Upper lobe of left lung (tissue), 6 donors: ENCODE measurements at regions not wholly inside any gene's neighbourhood (a gene's known extent, or its start where the extent isn't known, plus 50 kb on each side); places are given as distances from the start of the nearest gene placed in this dataset.

Experiments used
- ATAC-seq, 2 donors: fragments of 200-7000 bp; cut with Tn5 transposase; one replicate each; pipeline ENCODE4 v1.9.1; 2022; ENCODE audit warnings: mild to moderate bottlenecking in 2 of 2, moderate library complexity in 2 of 2; ENCODE audit not compliant: low FRiP score in 2 of 2
- DNase-seq, 2 donors: peaks; one replicate each; pipeline ENCODE4 v3.0.0-alpha.2; 2019 to 2020
- H3K27ac ChIP-seq, 4 donors: fragments of 200-600 bp; sonication (generic); one replicate each; pipeline ENCODE4 v1.5.1; 2016 to 2019
- H3K27me3 ChIP-seq, 4 donors: fragments of 200-600 bp; sonication (generic); one replicate each; pipeline ENCODE4 v1.5.1; 2017 to 2019
- H3K36me3 ChIP-seq, 4 donors: fragments of 200-600 bp; sonication (generic); one replicate each; pipeline ENCODE4 v1.5.1; 2016 to 2019
- H3K4me1 ChIP-seq, 4 donors: fragments of 200-600 bp; sonication (generic); one replicate each; pipeline ENCODE4 v1.5.1; 2018 to 2019
- H3K4me3 ChIP-seq, 4 donors: fragments of 200-600 bp; sonication (generic); one replicate each; pipeline ENCODE4 v1.5.1; 2017 to 2019; ENCODE audit warnings: mild to moderate bottlenecking in 2 of 4, moderate library complexity in 1 of 4
- H3K9me3 ChIP-seq, 4 donors: fragments of 200-600 bp; sonication (generic); one replicate each; pipeline ENCODE4 v1.5.1; 2018 to 2019
- EP300 ChIP-seq, 4 donors: sonication (generic); formaldehyde crosslinking; IDR thresholded peaks; one replicate each; pipeline ENCODE4 v1.5.1; 2017; ENCODE audit warnings: antibody characterized with exemption in 4 of 4, control low read depth in 2 of 4
- POLR2A ChIP-seq, 4 donors: fragments of 450-650 bp; IDR thresholded peaks; one replicate each; pipeline ENCODE4 v1.5.1; 2016 to 2017; ENCODE audit warnings: antibody characterized with exemption in 4 of 4, mild to moderate bottlenecking in 2 of 4
- POLR2AphosphoS5 ChIP-seq, 2 donors: sonication (generic); formaldehyde crosslinking; IDR thresholded peaks; one replicate each; pipeline ENCODE4 v1.5.1; 2017; ENCODE audit warnings: antibody characterized with exemption in 2 of 2
- WGBS, 2 donors: methylation state at CpG; one replicate each; pipeline ENCODE4 v1.1.5; 2017 to 2018; 5-methylcytosine and 5-hydroxymethylcytosine counted together
- TF ChIP-seq, protein P1 (sequence below), 6 experiments: fragments of 450-650 bp in 4 of 6; fragments of 200-600 bp in 2 of 6; sonication (generic) in 2 of 6; IDR thresholded peaks; one replicate each; pipeline ENCODE4 v1.5.1; 2016 to 2019; ENCODE audit warnings: antibody characterized with exemption in 6 of 6
- donor health status: DM: no; HTN: no; CAD: no; lungs with moderate emphysema.
- donor health status: DM: no; HTN: yes; CAD: no; lungs with severe emphysema.

GRCh38 chr7:25726170-25726780 lies 425.7 kb upstream of the NFE2L3 start:
- ATAC-seq (peak; percentile 24 to 30), DNase-seq (peak in 1 of 2 donors; percentile 5)
- Histone ChIP-seq H3K4me1 (peaks cover 0 to 9% (median 0%) of the 10 kb centered on the region in 4 donors), H3K27me3 (no peaks in the 10 kb centered on the region), H3K36me3 (no peaks in the 10 kb centered on the region), H3K9me3 (no peaks in the 10 kb centered on the region), H3K4me3 (no peak overlapping the region), H3K27ac (peak overlapping the region in 3 of 4 donors; percentile 24 to 53 (median 42))
- TF ChIP-seq POLR2A (IDR thresholded peaks at IDR 0.05) (no peak), POLR2AphosphoS5 (IDR thresholded peaks at IDR 0.05) (no peak), EP300 (IDR thresholded peaks at IDR 0.05) (no peak)
- TF ChIP-seq, protein P1, sequence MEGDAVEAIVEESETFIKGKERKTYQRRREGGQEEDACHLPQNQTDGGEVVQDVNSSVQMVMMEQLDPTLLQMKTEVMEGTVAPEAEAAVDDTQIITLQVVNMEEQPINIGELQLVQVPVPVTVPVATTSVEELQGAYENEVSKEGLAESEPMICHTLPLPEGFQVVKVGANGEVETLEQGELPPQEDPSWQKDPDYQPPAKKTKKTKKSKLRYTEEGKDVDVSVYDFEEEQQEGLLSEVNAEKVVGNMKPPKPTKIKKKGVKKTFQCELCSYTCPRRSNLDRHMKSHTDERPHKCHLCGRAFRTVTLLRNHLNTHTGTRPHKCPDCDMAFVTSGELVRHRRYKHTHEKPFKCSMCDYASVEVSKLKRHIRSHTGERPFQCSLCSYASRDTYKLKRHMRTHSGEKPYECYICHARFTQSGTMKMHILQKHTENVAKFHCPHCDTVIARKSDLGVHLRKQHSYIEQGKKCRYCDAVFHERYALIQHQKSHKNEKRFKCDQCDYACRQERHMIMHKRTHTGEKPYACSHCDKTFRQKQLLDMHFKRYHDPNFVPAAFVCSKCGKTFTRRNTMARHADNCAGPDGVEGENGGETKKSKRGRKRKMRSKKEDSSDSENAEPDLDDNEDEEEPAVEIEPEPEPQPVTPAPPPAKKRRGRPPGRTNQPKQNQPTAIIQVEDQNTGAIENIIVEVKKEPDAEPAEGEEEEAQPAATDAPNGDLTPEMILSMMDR (IDR thresholded peaks at IDR 0.05): no peak
- 66 to 73% methylated on average over 5 to 8 of the region's 8 CpGs for WGBS, 2 donors

GRCh38 chr7:25726781-25727311 lies 425.2 kb upstream of the NFE2L3 start:
- no peak for DNase-seq

GRCh38 chr7:25727446-25727845 lies 424.6 kb upstream of the NFE2L3 start:
- H3K27ac ChIP-seq: peak overlapping the region in 1 of 4 donors; percentile 19
- no peak for DNase-seq
- H3K4me1 ChIP-seq: peaks cover 0 to 15% (median 0%) of the 10 kb centered on the region in 4 donors
- no peaks in the 10 kb centered on the region for H3K27me3 ChIP-seq
- no peaks in the 10 kb centered on the region for H3K36me3 ChIP-seq
- WGBS, 2 donors: 38 to 88% methylated on average over 2 of the region's 2 CpGs
- ATAC-seq: no peak
- H3K9me3 ChIP-seq: no peaks in the 10 kb centered on the region
- TF ChIP-seq POLR2A (IDR thresholded peaks at IDR 0.05) (no peak), POLR2AphosphoS5 (IDR thresholded peaks at IDR 0.05) (no peak), EP300 (IDR thresholded peaks at IDR 0.05) (no peak)
- TF ChIP-seq, protein P1 (IDR thresholded peaks at IDR 0.05): no peak
- no peak overlapping the region for H3K4me3 ChIP-seq

More at GRCh38 chr7:25726781-25727311, 425.2 kb upstream of the NFE2L3 start:
- no peak overlapping the region for H3K4me3 ChIP-seq
- no peaks in the 10 kb centered on the region for H3K36me3 ChIP-seq
- H3K27me3 ChIP-seq: no peaks in the 10 kb centered on the region
- peaks cover 0 to 11% (median 0%) of the 10 kb centered on the region in 4 donors for H3K4me1 ChIP-seq
- H3K27ac ChIP-seq: peak overlapping the region in 1 of 4 donors; percentile 19
- H3K9me3 ChIP-seq: no peaks in the 10 kb centered on the region
- TF ChIP-seq, protein P1 (IDR thresholded peaks at IDR 0.05): no peak
- no peak for TF ChIP-seq POLR2AphosphoS5 (IDR thresholded peaks at IDR 0.05)
- no peak for TF ChIP-seq POLR2A (IDR thresholded peaks at IDR 0.05)
- no peak for TF ChIP-seq EP300 (IDR thresholded peaks at IDR 0.05)
- WGBS, 2 donors: 77 to 80% methylated on average over 8 of the region's 8 CpGs
- ATAC-seq: peak in 1 of 2 donors; percentile 43

DNA sequence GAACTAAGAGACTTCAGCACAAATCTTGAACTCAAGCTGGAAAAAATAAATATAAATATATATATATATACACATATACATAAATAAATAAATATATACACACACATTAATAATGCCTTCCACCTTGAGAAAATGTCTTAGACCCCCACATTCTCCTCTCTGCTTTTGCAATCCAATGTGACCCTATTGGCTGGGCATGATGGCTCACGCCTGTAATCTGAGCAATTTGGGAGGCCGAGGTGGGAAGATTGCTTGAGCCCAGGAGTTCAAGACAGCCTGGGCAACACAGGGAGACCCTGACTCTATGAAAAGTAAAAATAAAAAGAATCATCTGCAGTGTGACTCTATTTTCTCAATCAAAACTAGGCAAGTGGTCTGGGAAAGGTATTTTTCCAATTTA lies 424.1 kb upstream of the NFE2L3 start:
- Histone ChIP-seq H3K27me3 (no peaks in the 10 kb centered on the region), H3K4me1 (peaks cover 0 to 15% (median 0%) of the 10 kb centered on the region in 4 donors), H3K27ac (peak overlapping the region in 1 of 4 donors; percentile 19), H3K36me3 (no peaks in the 10 kb centered on the region), H3K9me3 (no peaks in the 10 kb centered on the region), H3K4me3 (no peak overlapping the region)
- 92 to 95% methylated on average over 2 of the region's 2 CpGs for WGBS, 2 donors
- DNase-seq (no peak), ATAC-seq (no peak)
- no peak for TF ChIP-seq POLR2A (IDR thresholded peaks at IDR 0.05)
- TF ChIP-seq, protein P1 (IDR thresholded peaks at IDR 0.05): no peak
- TF ChIP-seq POLR2AphosphoS5 (IDR thresholded peaks at IDR 0.05): no peak
- no peak for TF ChIP-seq EP300 (IDR thresholded peaks at IDR 0.05)
